C4-2B (cell line): ENCODE measurements at regions not wholly inside any gene's neighbourhood (a gene's known extent, or its start where the extent isn't known, plus 50 kb on each side); places are given as distances from the start of the nearest gene placed in this dataset.

ENCODE experiments used
- CTCF ChIP-seq: fragments of 450-650 bp; conservative IDR thresholded peaks from 2 replicates; pipeline ENCODE4 v1.5.1; 2017; ENCODE audit warnings: mild to moderate bottlenecking
- ZFX ChIP-seq: fragments of 450-650 bp; IDR thresholded peaks from 2 replicates; pipeline ENCODE4 v1.6.1; 2017

GRCh38 chr10:3397846-3398245 lies 225.3 kb upstream of the PITRM1 start:
- TF ChIP-seq CTCF (no peak), ZFX (no peak)
